Mesodermal cell (in vitro differentiated cells): ENCODE measurements at regions not wholly inside any gene's neighbourhood (a gene's known extent, or its start where the extent isn't known, plus 50 kb on each side); places are given as distances from the start of the nearest gene placed in this dataset.
"Not testable (repeated sequence)": the region's sequence is repeated elsewhere in the genome, so short reads cannot be mapped to it uniquely, and the experiment has no call there.

Experiments used
- H3K27ac ChIP-seq: 2 replicates; pipeline ENCODE4 v1.7.0; 2013; ENCODE audit warnings: mild to moderate bottlenecking, low read depth, low read length, moderate library complexity; ENCODE audit not compliant: severe bottlenecking
- H3K36me3 ChIP-seq: 2 replicates; pipeline ENCODE4 v1.7.1; 2013; ENCODE audit warnings: mild to moderate bottlenecking, low read length, moderate library complexity; ENCODE audit not compliant: control insufficient read depth, insufficient read depth
- H3K4me1 ChIP-seq: one replicate; pipeline ENCODE4 v1.7.1; 2013; ENCODE audit warnings: mild to moderate bottlenecking, low read length; ENCODE audit not compliant: insufficient read depth, control insufficient read depth, poor library complexity, severe bottlenecking
- H3K4me3 ChIP-seq: 2 replicates; pipeline ENCODE4 v1.7.0; 2013; ENCODE audit warnings: low read length, control low read depth, mild to moderate bottlenecking; ENCODE audit not compliant: insufficient read depth, poor library complexity, severe bottlenecking; ENCODE audit errors: extremely low read depth
- H3K9me3 ChIP-seq: 2 replicates; pipeline ENCODE4 v1.7.1; 2013; ENCODE audit warnings: mild to moderate bottlenecking, low read length, moderate library complexity; ENCODE audit not compliant: control insufficient read depth
- WGBS, 2 experiments: methylation state at CpG; one replicate each; pipeline ENCODE4 v1.1.5; 2013; ENCODE audit warnings: missing lambda C conversion rate in 2 of 2; ENCODE audit not compliant: insufficient coverage in 2 of 2; 5-methylcytosine and 5-hydroxymethylcytosine counted together

DNA sequence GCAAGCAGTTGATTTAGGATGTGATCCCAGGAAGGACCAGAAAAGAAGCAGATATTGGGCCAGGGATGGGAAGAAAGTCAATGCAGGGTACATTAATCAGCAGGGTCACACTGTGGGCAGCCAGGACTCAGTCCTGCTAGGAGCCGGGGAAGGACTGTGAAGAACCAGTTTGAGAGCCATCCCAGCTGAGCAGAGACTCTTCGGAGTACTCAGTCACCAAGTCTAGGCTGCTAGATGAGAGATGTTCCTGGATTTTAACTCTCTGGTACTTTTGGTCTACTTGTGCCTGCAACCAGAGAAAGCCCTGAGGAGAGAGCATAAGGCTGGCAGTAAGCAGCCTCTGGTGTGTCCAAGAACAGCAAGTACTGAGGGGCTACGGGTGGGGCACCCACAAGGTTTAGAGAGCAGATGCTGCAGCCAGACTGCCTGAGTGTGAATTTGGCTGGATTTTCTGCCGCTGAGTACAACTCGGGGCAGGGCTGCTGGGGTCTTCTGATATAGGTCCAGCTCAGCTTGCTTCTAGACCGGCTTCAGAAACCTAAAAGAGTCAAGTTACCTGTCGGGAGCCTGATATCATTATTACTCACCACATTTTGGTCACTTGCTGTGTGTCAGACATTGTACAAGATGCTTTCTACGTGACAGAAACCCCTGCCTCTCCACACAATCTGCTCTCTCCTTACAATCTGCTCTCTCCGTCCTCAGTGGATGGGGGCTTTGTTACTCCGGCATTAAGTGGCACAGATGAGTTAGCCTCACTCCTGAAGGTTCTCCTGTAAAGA is 250.2 kb upstream of the GAS1 start:
- Histone ChIP-seq H3K27ac (no peak overlapping the region), H3K36me3 (no peaks in the 10 kb centered on the region), H3K4me3 (no peak overlapping the region), H3K4me1 (peaks cover 8% of the 10 kb centered on the region), H3K9me3 (no peaks in the 10 kb centered on the region)
- WGBS, 2 experiments: 81 to 93% methylated on average over 6 to 7 of the region's 10 CpGs

- Histone ChIP-seq H3K27ac (no peak overlapping the region), H3K4me1 (peaks cover 8% of the 10 kb centered on the region), H3K9me3 (no peaks in the 10 kb centered on the region), H3K4me3 (no peak overlapping the region), H3K36me3 (no peaks in the 10 kb centered on the region)
- whole genome bisulfite sequencing, 2 experiments: 73% methylated on average over 2 of the region's 3 CpGs; no CpG with 5 or more reads in 1 of the 2 experiments
Measured at GRCh38 chr9:87198716-87199115, 251.4 kb upstream of the GAS1 start.

- H3K36me3 ChIP-seq: no peaks in the 10 kb centered on the region
- H3K9me3 ChIP-seq: no peaks in the 10 kb centered on the region
- H3K27ac ChIP-seq: no peak overlapping the region
- WGBS, 2 experiments: 86 to 88% methylated on average over 4 to 5 of the region's 5 CpGs
- H3K4me3 ChIP-seq: no peak overlapping the region
- H3K4me1 ChIP-seq: peaks cover 6% of the 10 kb centered on the region
Measured at GRCh38 chr9:87199278-87199677, 252.0 kb upstream of the GAS1 start.

DNA sequence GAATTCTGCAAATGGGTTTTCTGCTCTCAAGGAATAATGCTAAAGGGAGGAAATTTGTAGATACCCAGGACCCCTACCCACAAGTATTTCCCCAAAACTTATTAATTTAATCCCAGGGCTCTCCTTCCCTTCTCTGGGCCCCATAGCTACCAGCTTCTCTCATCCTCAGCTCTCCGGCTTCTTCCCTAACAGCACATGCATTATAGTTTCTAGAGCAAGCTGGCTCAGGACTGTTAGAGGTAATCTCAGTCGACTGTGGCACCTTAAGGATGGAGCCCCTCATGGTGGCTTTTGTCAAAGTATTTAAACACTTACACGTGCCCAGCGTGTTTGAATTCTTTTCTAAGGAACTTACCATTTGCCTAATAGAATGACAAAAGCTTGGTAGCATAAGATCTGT is 252.5 kb upstream of the GAS1 start:
- Histone ChIP-seq H3K27ac (no peak overlapping the region), H3K4me1 (peaks cover 1% of the 10 kb centered on the region), H3K9me3 (no peaks in the 10 kb centered on the region), H3K4me3 (no peak overlapping the region), H3K36me3 (no peaks in the 10 kb centered on the region)
- 32 to 100% methylated on average over 1 to 2 of the region's 4 CpGs for WGBS, 2 experiments

- WGBS, 2 experiments: 60 to 100% methylated on average over 1 of the region's 4 CpGs
- H3K4me3 ChIP-seq: no peak overlapping the region
- no peaks in the 10 kb centered on the region for H3K4me1 ChIP-seq
Measured at GRCh38 chr9:87201351-87201751, 254.0 kb upstream of the GAS1 start.

GRCh38 chr9:87206064-87206661 is 258.9 kb upstream of the GAS1 start:
- Histone ChIP-seq H3K4me1 (no peaks in the 10 kb centered on the region), H3K4me3 (no peak overlapping the region), H3K9me3 (no peaks in the 10 kb centered on the region), H3K36me3 (no peaks in the 10 kb centered on the region), H3K27ac (no peak overlapping the region)
- WGBS, 2 experiments: 100% methylated on average over 1 of the region's 7 CpGs

More at GRCh38 chr9:87201351-87201751, 254.0 kb upstream of the GAS1 start:
- Histone ChIP-seq H3K9me3 (no peaks in the 10 kb centered on the region), H3K27ac (no peak overlapping the region), H3K36me3 (no peaks in the 10 kb centered on the region)

DNA sequence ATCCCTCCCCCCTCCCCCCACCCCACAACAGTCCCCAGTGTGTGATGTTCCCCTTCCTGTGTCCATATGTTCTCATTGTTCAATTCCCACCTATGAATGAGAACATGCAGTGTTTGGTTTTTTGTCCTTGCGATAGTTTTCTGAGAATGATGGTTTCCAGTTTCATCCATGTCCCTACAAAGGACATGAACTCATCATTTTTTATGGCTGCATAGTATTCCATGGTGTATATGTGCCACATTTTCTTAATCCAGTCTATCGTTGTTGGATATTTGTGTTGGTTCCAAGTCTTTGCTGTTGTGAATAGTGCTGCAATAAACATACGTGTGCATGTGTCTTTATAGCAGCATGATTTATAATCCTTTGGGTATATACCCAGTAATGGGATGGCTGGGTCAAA is 263.4 kb upstream of the GAS1 start:
- H3K36me3 ChIP-seq, H3K4me3 ChIP-seq, H3K27ac ChIP-seq, H3K9me3 ChIP-seq, H3K4me1 ChIP-seq: not testable (repeated sequence)
- WGBS, 2 experiments: no CpG with 5 or more reads among the region's 3 CpGs

DNA sequence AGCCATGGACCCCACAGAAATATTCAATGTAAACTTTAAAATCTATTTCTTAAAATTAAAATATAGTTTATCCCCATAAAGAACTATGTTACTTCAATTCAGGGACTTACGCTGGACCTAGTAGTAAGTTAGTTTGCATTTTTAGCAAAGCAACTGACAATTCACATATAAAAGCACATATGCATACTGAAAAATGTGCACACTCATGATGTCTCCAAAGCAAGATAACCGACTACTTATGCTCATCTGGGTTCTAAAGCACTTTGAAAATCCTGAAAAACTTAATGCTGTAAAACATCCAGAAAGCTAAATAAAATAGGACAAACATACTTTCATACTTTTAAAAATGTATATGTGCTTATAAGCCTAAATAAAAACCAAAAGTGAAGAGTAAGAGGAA is 264.4 kb upstream of the GAS1 start:
- no CpG with 5 or more reads among the region's 2 CpGs for WGBS, 2 experiments
- H3K27ac ChIP-seq: no peak overlapping the region
- no peaks in the 10 kb centered on the region for H3K9me3 ChIP-seq
- no peak overlapping the region for H3K4me3 ChIP-seq
- H3K4me1 ChIP-seq: peaks cover 3% of the 10 kb centered on the region
- no peaks in the 10 kb centered on the region for H3K36me3 ChIP-seq

DNA sequence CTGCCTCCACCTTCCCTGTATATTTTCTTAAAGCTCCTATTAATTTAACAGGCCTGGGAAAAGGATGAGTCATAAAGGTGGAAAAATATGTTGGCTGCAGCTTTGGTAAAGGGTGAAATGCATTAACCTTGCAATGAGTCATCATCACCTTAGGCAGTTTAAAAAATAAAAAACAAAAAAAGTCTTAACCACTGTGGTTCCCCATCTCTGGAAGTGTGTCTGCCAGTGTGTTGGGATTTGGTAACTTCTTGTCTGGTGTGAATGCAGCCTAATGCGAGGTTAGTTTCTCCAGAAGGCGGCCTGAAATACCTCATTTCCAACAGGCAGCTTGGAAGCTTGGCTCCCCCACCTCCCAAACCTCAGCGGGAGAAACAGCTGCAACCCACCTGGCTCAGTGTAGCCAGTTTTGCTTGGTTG is 265.3 kb upstream of the GAS1 start:
- no peak overlapping the region for H3K4me3 ChIP-seq
- H3K9me3 ChIP-seq: no peaks in the 10 kb centered on the region
- 92% methylated on average over 2 of the region's 3 CpGs; no CpG with 5 or more reads in 1 of the 2 experiments for WGBS, 2 experiments
- H3K27ac ChIP-seq: no peak overlapping the region
- no peaks in the 10 kb centered on the region for H3K36me3 ChIP-seq
- H3K4me1 ChIP-seq: peaks cover 3% of the 10 kb centered on the region

GRCh38 chr9:87213948-87214347 is 266.6 kb upstream of the GAS1 start:
- H3K27ac ChIP-seq: no peak overlapping the region
- WGBS, 2 experiments: 82 to 100% methylated on average over 2 to 3 of the region's 4 CpGs
- no peaks in the 10 kb centered on the region for H3K9me3 ChIP-seq
- H3K4me3 ChIP-seq: no peak overlapping the region
- H3K4me1 ChIP-seq: peaks cover 3% of the 10 kb centered on the region
- no peaks in the 10 kb centered on the region for H3K36me3 ChIP-seq

DNA sequence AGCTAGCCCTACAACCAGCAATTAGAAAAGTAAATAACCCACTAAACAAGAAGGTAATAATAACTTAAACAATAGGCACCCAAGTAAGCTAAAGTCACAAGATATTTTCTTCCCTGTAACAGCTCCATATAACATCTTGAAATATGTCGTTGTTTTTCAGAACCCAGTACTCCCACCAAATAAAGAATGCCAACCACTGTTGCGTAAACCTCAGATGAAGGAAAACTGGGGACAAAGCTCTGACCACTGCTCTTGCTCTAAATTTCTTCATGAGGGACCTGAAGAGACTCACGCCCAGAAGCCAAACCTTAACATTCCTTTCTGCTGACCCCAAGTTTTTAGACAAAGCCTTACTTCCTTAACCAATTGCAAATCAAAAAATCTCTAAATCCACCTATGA is 267.7 kb upstream of the GAS1 start:
- no peak overlapping the region for H3K4me3 ChIP-seq
- no peaks in the 10 kb centered on the region for H3K36me3 ChIP-seq
- H3K9me3 ChIP-seq: no peaks in the 10 kb centered on the region
- 88 to 95% methylated on average over 2 to 3 of the region's 3 CpGs for WGBS, 2 experiments
- H3K4me1 ChIP-seq: peaks cover 3% of the 10 kb centered on the region
- H3K27ac ChIP-seq: no peak overlapping the region
